K562 (cell line): ENCODE measurements at regions not wholly inside any gene's neighbourhood (a gene's known extent, or its start where the extent isn't known, plus 50 kb on each side); places are given as distances from the start of the nearest gene placed in this dataset.

ENCODE experiments used
- ARID1B ChIP-seq: fragments of 450-650 bp; IDR thresholded peaks from 2 replicates; pipeline ENCODE4 v1.6.1; 2016; ENCODE audit warnings: antibody characterized with exemption, mild to moderate bottlenecking, inconsistent platforms
- ATF2 ChIP-seq: sonication (generic); formaldehyde crosslinking; IDR thresholded peaks from 2 replicates; pipeline ENCODE4 v1.8.1; 2022; ENCODE audit warnings: missing genetic modification reagents
- DPF2 ChIP-seq: fragments of 450-650 bp; IDR thresholded peaks from 2 replicates; pipeline ENCODE4 v1.6.1; 2016
- E2F6 ChIP-seq, 2 experiments: IDR thresholded peaks; 2 replicates each; pipeline ENCODE4 v1.6.1; 2011; ENCODE audit warnings: borderline replicate concordance in 1 of 2, control low read depth in 1 of 2, low read depth in 1 of 2, low read length in 1 of 2, mild to moderate bottlenecking in 1 of 2, mixed read lengths in 1 of 2, moderate library complexity in 1 of 2; ENCODE audit not compliant: insufficient read depth in 1 of 2, insufficient read length in 1 of 2, poor library complexity in 1 of 2, severe bottlenecking in 1 of 2; ENCODE audit errors: extremely low read depth in 1 of 2
- FOS ChIP-seq: IDR thresholded peaks from 3 replicates; pipeline ENCODE4 v1.6.1; 2011; ENCODE audit not compliant: insufficient read length; ENCODE audit errors: extremely low read depth
- KAT7 ChIP-seq: sonication (generic); formaldehyde crosslinking; IDR thresholded peaks from 2 replicates; pipeline ENCODE4 v1.8.0; 2022; ENCODE audit warnings: missing genetic modification reagents, mild to moderate bottlenecking, borderline replicate concordance
- KLF10 ChIP-seq: fragments of 250-450 bp; sonication (Bioruptor Pico); IDR thresholded peaks from 2 replicates; pipeline ENCODE4 v1.6.1; 2021; ENCODE audit warnings: matching md5 sums
- MAFG ChIP-seq: fragments of 450-650 bp; conservative IDR thresholded peaks from 2 replicates; pipeline ENCODE4 v1.6.1; 2016; ENCODE audit warnings: missing genetic modification characterization, missing compliant biosample characterization
- MTA1 ChIP-seq: fragments of 450-650 bp; IDR thresholded peaks from 2 replicates; pipeline ENCODE4 v1.6.1; 2017; ENCODE audit warnings: borderline replicate concordance
- NFE2L1 ChIP-seq: fragments of 450-650 bp; IDR thresholded peaks from 2 replicates; pipeline ENCODE4 v1.6.1; 2016; ENCODE audit warnings: missing genetic modification characterization, low read depth, mild to moderate bottlenecking, missing compliant biosample characterization, moderate library complexity, borderline replicate concordance
- OTX1 ChIP-seq: fragments of 450-650 bp; formaldehyde crosslinking; IDR thresholded peaks from 2 replicates; pipeline ENCODE4 v1.4.0; 2022; ENCODE audit warnings: mild to moderate bottlenecking
- RBBP5 ChIP-seq: fragments of 200-600 bp; sonication (generic); IDR thresholded peaks from 2 replicates; pipeline ENCODE4 v1.6.1; 2012; ENCODE audit warnings: borderline replicate concordance, mild to moderate bottlenecking, low read length, control low read depth, inconsistent platforms; ENCODE audit not compliant: insufficient read depth, poor library complexity, severe bottlenecking
- RHOXF2B ChIP-seq: fragments of 250-450 bp; sonication (Bioruptor Pico); conservative IDR thresholded peaks from 2 replicates; pipeline ENCODE4 v1.5.1; 2021
- SNAPC5 ChIP-seq: fragments of 250-450 bp; sonication (Bioruptor Pico); IDR thresholded peaks from 2 replicates; pipeline ENCODE4 v1.8.0; 2021; ENCODE audit warnings: moderate library complexity, mild to moderate bottlenecking, inconsistent platforms
- SNRNP70 ChIP-seq: fragments of 200-400 bp; formaldehyde crosslinking; optimal IDR thresholded peaks from 2 replicates; pipeline ENCODE3; 2017; ENCODE audit warnings: low read depth, low read length
- SREBF2 ChIP-seq: sonication (generic); formaldehyde crosslinking; IDR thresholded peaks from 2 replicates; pipeline ENCODE4 v1.4.0; 2020; ENCODE audit warnings: mild to moderate bottlenecking, missing genetic modification reagents
- TCF3 ChIP-seq: sonication (generic); formaldehyde crosslinking; IDR thresholded peaks from 2 replicates; pipeline ENCODE4 v1.4.0; 2020; ENCODE audit warnings: mild to moderate bottlenecking, missing genetic modification reagents
- TEAD4 ChIP-seq, 2 experiments: sonication (generic) in 1 of 2; formaldehyde crosslinking in 1 of 2; IDR thresholded peaks; 2 replicates each; pipeline versions ENCODE4 v1.6.1 to v1.8.0; 2012 to 2022; ENCODE audit warnings: borderline replicate concordance in 1 of 2, inconsistent platforms in 1 of 2, low read length in 1 of 2, mild to moderate bottlenecking in 1 of 2, missing genetic modification reagents in 1 of 2
- YBX1 ChIP-seq: fragments of 450-650 bp; IDR thresholded peaks from 2 replicates; pipeline ENCODE4 v1.7.1; 2016; ENCODE audit warnings: mild to moderate bottlenecking
- ZBTB1 ChIP-seq: sonication (generic); formaldehyde crosslinking; IDR thresholded peaks from 2 replicates; pipeline ENCODE4 v1.8.1; 2023; ENCODE audit warnings: missing genetic modification reagents, low read depth, mild to moderate bottlenecking, borderline replicate concordance
- ZEB2 ChIP-seq: fragments of 450-650 bp; IDR thresholded peaks from 2 replicates; pipeline ENCODE4 v1.6.1; 2016
- ZKSCAN3 ChIP-seq: fragments of 250-450 bp; sonication (Bioruptor Pico); IDR thresholded peaks from 2 replicates; pipeline ENCODE4 v1.4.0; 2020
- ZNF184 ChIP-seq: sonication (generic); formaldehyde crosslinking; IDR thresholded peaks from 2 replicates; pipeline ENCODE4 v1.5.0; 2020; ENCODE audit warnings: missing genetic modification reagents
- ZNF76 ChIP-seq: fragments of 250-450 bp; sonication (Bioruptor Pico); IDR thresholded peaks from 2 replicates; pipeline ENCODE4 v1.4.0; 2020; ENCODE audit warnings: mild to moderate bottlenecking, moderate library complexity, borderline replicate concordance
- TF ChIP-seq, protein P1 (sequence below): sonication (generic); formaldehyde crosslinking; IDR thresholded peaks from 2 replicates; pipeline ENCODE4 v1.8.1; 2023; ENCODE audit warnings: mild to moderate bottlenecking, missing genetic modification reagents
- TF ChIP-seq, protein P2 (sequence below): sonication (generic); formaldehyde crosslinking; IDR thresholded peaks from 2 replicates; pipeline ENCODE4 v1.9.0; 2022; ENCODE audit warnings: mild to moderate bottlenecking, missing genetic modification reagents

GRCh38 chr1:187074445-187075048 lies 245.8 kb downstream of the PLA2G4A start (continued):
- TF ChIP-seq E2F6 (IDR thresholded peaks at IDR 0.05; ENCODE audit: borderline replicate concordance in 1 of 2, extremely low read depth in 1 of 2, insufficient read depth in 1 of 2, insufficient read length in 1 of 2, low read depth in 1 of 2, low read length in 1 of 2, poor library complexity in 1 of 2, severe bottlenecking in 1 of 2) (no peak), KLF10 (no peak), ZEB2 (no peak), SREBF2 (CRISPR knock-in tag) (no peak), MTA1 (no peak), ZBTB1 (CRISPR knock-in tag) (no peak), OTX1 (CRISPR knock-in tag) (no peak), ARID1B (peak; percentile 57), ZKSCAN3 (CRISPR knock-in tag) (no peak), TEAD4 (IDR thresholded peaks at IDR 0.05; ENCODE audit: low read length) (peak; percentile 53; the same call in 1 of the 2 replicates), TEAD4 (CRISPR knock-in tag; IDR thresholded peaks at IDR 0.05; ENCODE audit: borderline replicate concordance) (no peak), FOS (no peak), NFE2L1 (tag) (no peak), RHOXF2B (CRISPR knock-in tag) (no peak), RBBP5 (no peak), ATF2 (no peak), YBX1 (no peak), TCF3 (peak; percentile 85), MAFG (tag) (no peak), SNAPC5 (CRISPR knock-in tag) (no peak), ZNF184 (CRISPR knock-in tag) (no peak), ZNF76 (CRISPR knock-in tag) (no peak), SNRNP70 (no peak), KAT7 (no peak), DPF2 (peak; percentile 48; the same call in 1 of the 2 replicates)
- TF ChIP-seq, protein P1, sequence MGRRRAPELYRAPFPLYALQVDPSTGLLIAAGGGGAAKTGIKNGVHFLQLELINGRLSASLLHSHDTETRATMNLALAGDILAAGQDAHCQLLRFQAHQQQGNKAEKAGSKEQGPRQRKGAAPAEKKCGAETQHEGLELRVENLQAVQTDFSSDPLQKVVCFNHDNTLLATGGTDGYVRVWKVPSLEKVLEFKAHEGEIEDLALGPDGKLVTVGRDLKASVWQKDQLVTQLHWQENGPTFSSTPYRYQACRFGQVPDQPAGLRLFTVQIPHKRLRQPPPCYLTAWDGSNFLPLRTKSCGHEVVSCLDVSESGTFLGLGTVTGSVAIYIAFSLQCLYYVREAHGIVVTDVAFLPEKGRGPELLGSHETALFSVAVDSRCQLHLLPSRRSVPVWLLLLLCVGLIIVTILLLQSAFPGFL (CRISPR knock-in tag), result no peak
- TF ChIP-seq, protein P2, sequence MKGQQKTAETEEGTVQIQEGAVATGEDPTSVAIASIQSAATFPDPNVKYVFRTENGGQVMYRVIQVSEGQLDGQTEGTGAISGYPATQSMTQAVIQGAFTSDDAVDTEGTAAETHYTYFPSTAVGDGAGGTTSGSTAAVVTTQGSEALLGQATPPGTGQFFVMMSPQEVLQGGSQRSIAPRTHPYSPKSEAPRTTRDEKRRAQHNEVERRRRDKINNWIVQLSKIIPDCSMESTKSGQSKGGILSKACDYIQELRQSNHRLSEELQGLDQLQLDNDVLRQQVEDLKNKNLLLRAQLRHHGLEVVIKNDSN (CRISPR knock-in tag), result peak; percentile 78
